Activated CD8-positive, alpha-beta T cell treated with anti-CD3 and anti-CD28 coated beads for 36 hours (primary cell): ENCODE measurements at regions not wholly inside any gene's neighbourhood (a gene's known extent, or its start where the extent isn't known, plus 50 kb on each side); places are given as distances from the start of the nearest gene placed in this dataset.

Experiments used
- ATAC-seq: fragments of 200-7000 bp; cut with Tn5 transposase; one replicate; pipeline ENCODE4 v1.10.0; 2021; ENCODE audit warnings: mild to moderate bottlenecking, moderate library complexity
- CTCF ChIA-PET: fragments of 350-600 bp; sonication (Branson Sonifier 250); formaldehyde crosslinking; loops from one replicate; lab custom pipeline; 2021; ENCODE audit warnings: antibody characterized with exemption; lab: Charles Lee
- POLR2A ChIA-PET: fragments of 350-600 bp; sonication (Branson Sonifier 250); formaldehyde crosslinking; loops from one replicate; lab custom pipeline; 2021; ENCODE audit warnings: antibody characterized with exemption; lab: Charles Lee
- DNase-seq: peaks from one replicate; pipeline ENCODE4 v3.0.0-alpha.2; 2020
- H3K27ac Mint-ChIP-seq: one replicate; pipeline ENCODE4 v1.8.0; 2021; ENCODE audit warnings: mild to moderate bottlenecking, mixed read lengths
- H3K27me3 Mint-ChIP-seq: one replicate; pipeline ENCODE4 v1.8.0; 2021; ENCODE audit warnings: mixed read lengths
- H3K36me3 Mint-ChIP-seq: one replicate; pipeline ENCODE4 v1.8.0; 2021; ENCODE audit warnings: low read depth, mixed read lengths
- H3K4me1 Mint-ChIP-seq: one replicate; pipeline ENCODE4 v1.8.0; 2021; ENCODE audit warnings: low read depth, mixed read lengths
- H3K4me3 Mint-ChIP-seq: one replicate; pipeline ENCODE4 v1.8.0; 2021; ENCODE audit warnings: mild to moderate bottlenecking, moderate library complexity, mixed read lengths
- H3K9me3 Mint-ChIP-seq: one replicate; pipeline ENCODE4 v1.8.0; 2021; ENCODE audit warnings: mixed read lengths
- intact Hi-C: fragments of 100-400 bp; cut with micrococcal nuclease; formaldehyde crosslinking; loops from one replicate; pipeline ENCODE4 v1.10.0; 2022
- TF ChIP-seq, protein P1 (sequence below): fragments of 200-600 bp; IDR thresholded peaks from one replicate; pipeline ENCODE4 v1.8.0; 2022; ENCODE audit warnings: antibody characterized with exemption, mild to moderate bottlenecking

DNA sequence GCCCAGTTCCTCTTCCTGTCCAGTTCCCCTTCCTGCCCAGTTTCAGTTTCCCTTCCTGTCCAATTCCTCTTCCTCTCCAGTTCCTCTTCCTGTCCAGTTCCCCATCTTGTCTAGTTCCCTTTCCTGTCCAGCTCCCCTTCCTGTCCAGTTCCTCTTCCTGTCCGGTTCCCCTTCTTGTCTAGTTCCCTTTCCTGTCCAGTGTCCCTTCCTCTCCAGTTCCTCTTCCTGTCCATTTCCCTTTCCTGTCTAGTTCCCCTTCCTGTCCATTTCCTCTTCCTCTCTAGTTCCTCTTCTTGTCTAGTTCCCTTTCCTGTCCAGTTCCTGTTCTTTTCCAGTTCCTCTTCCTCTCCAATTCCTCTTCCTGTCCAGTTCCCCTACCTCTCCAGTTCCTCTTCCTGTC lies 68.1 kb upstream of the ADCY1 start:
- ATAC-seq (no peak), DNase-seq (no peak)
- no peak overlapping the region for H3K27ac Mint-ChIP-seq
- no peaks in the 10 kb centered on the region for H3K36me3 Mint-ChIP-seq
- no peak overlapping the region for H3K4me3 Mint-ChIP-seq
- H3K9me3 Mint-ChIP-seq: peaks cover 21% of the 10 kb centered on the region
- H3K4me1 Mint-ChIP-seq: no peaks in the 10 kb centered on the region
- POLR2A ChIA-PET: no interaction called here
- intact Hi-C loops: no loop called here
- CTCF ChIA-PET: no interaction called here
- peaks cover 3% of the 10 kb centered on the region for H3K27me3 Mint-ChIP-seq
- TF ChIP-seq, protein P1, sequence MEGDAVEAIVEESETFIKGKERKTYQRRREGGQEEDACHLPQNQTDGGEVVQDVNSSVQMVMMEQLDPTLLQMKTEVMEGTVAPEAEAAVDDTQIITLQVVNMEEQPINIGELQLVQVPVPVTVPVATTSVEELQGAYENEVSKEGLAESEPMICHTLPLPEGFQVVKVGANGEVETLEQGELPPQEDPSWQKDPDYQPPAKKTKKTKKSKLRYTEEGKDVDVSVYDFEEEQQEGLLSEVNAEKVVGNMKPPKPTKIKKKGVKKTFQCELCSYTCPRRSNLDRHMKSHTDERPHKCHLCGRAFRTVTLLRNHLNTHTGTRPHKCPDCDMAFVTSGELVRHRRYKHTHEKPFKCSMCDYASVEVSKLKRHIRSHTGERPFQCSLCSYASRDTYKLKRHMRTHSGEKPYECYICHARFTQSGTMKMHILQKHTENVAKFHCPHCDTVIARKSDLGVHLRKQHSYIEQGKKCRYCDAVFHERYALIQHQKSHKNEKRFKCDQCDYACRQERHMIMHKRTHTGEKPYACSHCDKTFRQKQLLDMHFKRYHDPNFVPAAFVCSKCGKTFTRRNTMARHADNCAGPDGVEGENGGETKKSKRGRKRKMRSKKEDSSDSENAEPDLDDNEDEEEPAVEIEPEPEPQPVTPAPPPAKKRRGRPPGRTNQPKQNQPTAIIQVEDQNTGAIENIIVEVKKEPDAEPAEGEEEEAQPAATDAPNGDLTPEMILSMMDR: no peak

DNA sequence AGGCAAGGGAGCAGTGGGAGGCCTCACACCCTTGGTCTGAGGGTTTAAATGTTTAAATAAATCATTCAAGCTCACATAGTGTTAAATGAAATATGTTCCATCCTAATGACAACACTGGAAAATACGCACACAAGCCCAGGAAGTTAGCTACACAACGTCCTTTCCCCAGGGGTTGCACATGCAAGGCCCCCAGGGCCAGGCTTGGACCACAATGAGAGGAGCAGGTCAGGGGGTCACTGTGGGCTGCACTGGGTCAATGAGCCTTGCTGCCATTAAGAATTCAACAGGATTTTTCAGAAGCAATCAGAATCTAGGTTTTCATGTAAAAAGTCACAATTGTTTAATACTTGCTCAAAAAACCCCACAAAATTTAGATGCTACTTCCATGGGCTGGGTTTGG lies 64.9 kb upstream of the ADCY1 start:
- DNase-seq (no peak), ATAC-seq (no peak)
- Mint-ChIP-seq H3K36me3 (no peaks in the 10 kb centered on the region), H3K4me1 (no peaks in the 10 kb centered on the region), H3K4me3 (no peak overlapping the region), H3K9me3 (peaks cover 20% of the 10 kb centered on the region), H3K27me3 (peaks cover 3% of the 10 kb centered on the region), H3K27ac (no peak overlapping the region)
- intact Hi-C loops: no loop called here
- POLR2A ChIA-PET: no interaction called here
- TF ChIP-seq, protein P1: no peak
- CTCF ChIA-PET: no interaction called here

DNA sequence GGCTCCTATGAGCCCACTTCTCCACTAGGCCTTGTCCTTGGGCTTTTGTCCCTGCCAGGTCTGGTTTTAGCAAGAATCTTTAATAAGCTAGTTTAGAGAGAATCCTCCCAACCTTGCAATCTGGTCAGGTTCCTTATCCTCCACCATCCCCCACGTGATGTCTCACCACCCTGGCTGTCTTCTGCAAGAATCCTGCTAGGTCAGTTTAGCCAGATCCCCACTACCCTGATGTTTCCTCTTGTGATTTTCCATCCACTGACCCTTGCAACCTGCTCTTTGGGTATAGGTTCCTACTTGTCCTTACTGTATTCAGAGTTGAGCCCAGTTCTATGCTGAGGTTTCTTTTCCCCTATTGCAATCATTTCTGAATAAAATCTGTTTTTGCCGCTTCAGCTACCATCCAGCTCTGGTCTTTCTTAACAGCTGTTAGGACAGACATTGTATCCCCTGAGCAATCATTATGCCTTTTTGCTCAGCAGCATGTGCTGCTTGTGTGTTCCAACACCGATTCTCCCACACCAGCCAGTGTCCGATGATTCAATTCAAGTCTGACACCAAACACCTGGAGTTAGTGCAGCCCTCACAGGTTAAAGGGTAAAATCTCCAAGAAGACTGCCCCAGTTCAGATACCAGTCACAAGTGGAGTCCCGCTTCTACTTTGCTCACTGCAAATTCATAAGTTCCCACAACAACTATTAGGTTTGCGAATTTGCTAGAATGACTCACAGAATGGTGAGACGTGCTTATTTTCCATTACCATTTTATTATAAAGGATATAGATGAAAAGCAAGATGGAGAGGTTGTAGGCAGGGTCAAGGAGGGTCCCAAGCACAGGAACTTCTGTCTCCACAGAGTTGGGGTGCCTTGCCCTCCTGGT lies 62.2 kb upstream of the ADCY1 start:
- Mint-ChIP-seq H3K4me3 (no peak overlapping the region), H3K36me3 (no peaks in the 10 kb centered on the region), H3K9me3 (peaks cover 7% of the 10 kb centered on the region), H3K27me3 (peaks cover 5% of the 10 kb centered on the region), H3K27ac (no peak overlapping the region), H3K4me1 (no peaks in the 10 kb centered on the region)
- intact Hi-C loops: no loop called here
- ChIA-PET POLR2A (no interaction called here), CTCF (no interaction called here)
- TF ChIP-seq, protein P1: no peak
- ATAC-seq (no peak), DNase-seq (no peak)

DNA sequence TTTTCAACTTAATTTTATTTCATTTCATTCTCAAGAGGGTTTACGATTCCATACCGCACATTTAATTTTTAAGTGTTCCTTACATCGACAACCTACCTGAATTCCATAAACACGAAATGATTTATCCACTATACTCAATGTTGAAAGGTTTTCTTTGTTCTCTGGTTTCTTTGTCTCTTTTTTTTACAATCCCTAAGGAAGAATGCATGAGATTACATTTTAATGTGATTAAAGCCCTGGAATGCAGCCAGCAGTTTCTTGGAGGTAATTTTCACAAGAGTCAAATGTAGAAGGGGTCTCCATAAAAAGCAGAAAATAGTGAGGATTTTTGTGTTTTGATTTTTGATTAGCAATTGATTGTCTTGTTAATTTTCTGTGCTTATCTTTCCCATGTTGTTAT lies 59.2 kb upstream of the ADCY1 start:
- Mint-ChIP-seq H3K4me3 (no peak overlapping the region), H3K36me3 (no peaks in the 10 kb centered on the region), H3K9me3 (peaks cover 6% of the 10 kb centered on the region), H3K27me3 (peaks cover 2% of the 10 kb centered on the region), H3K4me1 (no peaks in the 10 kb centered on the region), H3K27ac (no peak overlapping the region)
- TF ChIP-seq, protein P1: no peak
- POLR2A ChIA-PET: no interaction called here
- intact Hi-C loops: no loop called here
- ATAC-seq: no peak
- no peak for DNase-seq
- CTCF ChIA-PET: no interaction called here

DNA sequence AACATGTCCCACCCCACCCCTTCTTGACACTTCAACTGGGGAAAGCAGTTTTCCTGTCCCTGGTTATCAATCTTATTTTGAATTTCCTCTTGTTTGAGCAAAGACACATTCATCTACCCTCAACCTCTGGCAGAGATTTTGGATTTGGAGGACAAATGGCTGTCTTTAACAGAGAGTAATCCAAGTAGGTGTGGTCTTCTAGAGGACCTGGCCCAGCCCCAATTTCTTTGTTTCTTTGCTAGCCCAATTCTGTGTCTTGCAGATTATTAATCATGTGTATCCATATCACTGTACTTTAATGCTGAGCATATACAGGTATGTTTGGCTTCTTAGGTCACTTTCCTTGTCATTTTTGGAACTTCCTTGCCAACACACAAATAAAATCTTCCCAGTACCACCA lies 58.8 kb upstream of the ADCY1 start:
- intact Hi-C loops: no loop called here
- Mint-ChIP-seq H3K9me3 (peaks cover 6% of the 10 kb centered on the region), H3K36me3 (no peaks in the 10 kb centered on the region), H3K4me3 (no peak overlapping the region), H3K4me1 (no peaks in the 10 kb centered on the region), H3K27ac (no peak overlapping the region), H3K27me3 (peaks cover 2% of the 10 kb centered on the region)
- DNase-seq (no peak), ATAC-seq (no peak)
- POLR2A ChIA-PET: no interaction called here
- CTCF ChIA-PET: no interaction called here
- TF ChIP-seq, protein P1: no peak
